ENCODE measurements at regions not wholly inside any gene's neighbourhood (a gene's known extent, or its start where the extent isn't known, plus 50 kb on each side); places are given as distances from the start of the nearest gene placed in this dataset.

- Mint-ChIP-seq H3K36me3 (no peaks in the 10 kb centered on the region), H3K4me1 (no peaks in the 10 kb centered on the region), H3K27me3 (peaks cover 5% of the 10 kb centered on the region), H3K27ac (no peak overlapping the region), H3K4me3 (no peak overlapping the region), H3K9me3 (no peaks in the 10 kb centered on the region)
- DNase-seq (ENCODE audit: low spot score in 2 of 2) (no peak), ATAC-seq (ENCODE audit: low read depth) (no peak)
These were observed 267.4 kb downstream of the GAS1 start for GRCh38 chr9:86679909-86680308.

- Mint-ChIP-seq H3K36me3 (no peaks in the 10 kb centered on the region), H3K27me3 (peaks cover 5% of the 10 kb centered on the region), H3K4me3 (no peak overlapping the region), H3K27ac (no peak overlapping the region), H3K9me3 (no peaks in the 10 kb centered on the region), H3K4me1 (no peaks in the 10 kb centered on the region)
- DNase-seq (ENCODE audit: low spot score in 2 of 2) (no peak), ATAC-seq (ENCODE audit: low read depth) (no peak)
These were observed 270.9 kb downstream of the GAS1 start for GRCh38 chr9:86676396-86676795.

- H3K27ac Mint-ChIP-seq: no peak overlapping the region
These were observed 271.5 kb downstream of the GAS1 start for GRCh38 chr9:86675805-86676204.

GRCh38 chr9:86674487-86674886 lies 272.8 kb downstream of the GAS1 start:
- ATAC-seq (ENCODE audit: low read depth): no peak
- no peaks in the 10 kb centered on the region for H3K9me3 Mint-ChIP-seq
- DNase-seq (ENCODE audit: low spot score in 2 of 2): no peak
- H3K27ac Mint-ChIP-seq: no peak overlapping the region
- no peaks in the 10 kb centered on the region for H3K36me3 Mint-ChIP-seq
- no peak overlapping the region for H3K4me3 Mint-ChIP-seq
- H3K27me3 Mint-ChIP-seq: peaks cover 4% of the 10 kb centered on the region
- H3K4me1 Mint-ChIP-seq: no peaks in the 10 kb centered on the region

More at GRCh38 chr9:86675805-86676204, 271.5 kb downstream of the GAS1 start:
- no peak overlapping the region for H3K4me3 Mint-ChIP-seq
- ATAC-seq (ENCODE audit: low read depth) (no peak), DNase-seq (ENCODE audit: low spot score in 2 of 2) (no peak)
- H3K27me3 Mint-ChIP-seq: peaks cover 5% of the 10 kb centered on the region
- H3K36me3 Mint-ChIP-seq: no peaks in the 10 kb centered on the region
- H3K9me3 Mint-ChIP-seq: no peaks in the 10 kb centered on the region
- H3K4me1 Mint-ChIP-seq: no peaks in the 10 kb centered on the region

GRCh38 chr9:86672966-86673365 lies 274.3 kb downstream of the GAS1 start:
- Mint-ChIP-seq H3K27me3 (peaks cover 1% of the 10 kb centered on the region), H3K36me3 (no peaks in the 10 kb centered on the region)
- ATAC-seq (ENCODE audit: low read depth): no peak

GRCh38 chr9:86672301-86672700 lies 275.0 kb downstream of the GAS1 start:
- Mint-ChIP-seq H3K4me1 (no peaks in the 10 kb centered on the region), H3K27ac (no peak overlapping the region), H3K27me3 (no peaks in the 10 kb centered on the region), H3K4me3 (no peak overlapping the region), H3K36me3 (no peaks in the 10 kb centered on the region), H3K9me3 (no peaks in the 10 kb centered on the region)
- no peak for DNase-seq (ENCODE audit: low spot score in 2 of 2)
- ATAC-seq (ENCODE audit: low read depth): no peak

More at GRCh38 chr9:86672966-86673365, 274.3 kb downstream of the GAS1 start:
- Mint-ChIP-seq H3K9me3 (no peaks in the 10 kb centered on the region), H3K4me1 (no peaks in the 10 kb centered on the region), H3K4me3 (no peak overlapping the region), H3K27ac (no peak overlapping the region)
- no peak for DNase-seq (ENCODE audit: low spot score in 2 of 2)

- Mint-ChIP-seq H3K4me1 (no peaks in the 10 kb centered on the region), H3K27me3 (peaks cover 1% of the 10 kb centered on the region), H3K36me3 (no peaks in the 10 kb centered on the region), H3K4me3 (no peak overlapping the region), H3K9me3 (no peaks in the 10 kb centered on the region), H3K27ac (no peak overlapping the region)
- no peak for DNase-seq (ENCODE audit: low spot score in 2 of 2)
- ATAC-seq (ENCODE audit: low read depth): no peak
These were observed 276.3 kb downstream of the GAS1 start for GRCh38 chr9:86671018-86671417.

- Mint-ChIP-seq H3K36me3 (no peaks in the 10 kb centered on the region), H3K27me3 (peaks cover 1% of the 10 kb centered on the region), H3K27ac (no peak overlapping the region), H3K4me1 (no peaks in the 10 kb centered on the region), H3K9me3 (no peaks in the 10 kb centered on the region), H3K4me3 (no peak overlapping the region)
- DNase-seq (ENCODE audit: low spot score in 2 of 2): no peak
- ATAC-seq (ENCODE audit: low read depth): no peak
These were observed 276.8 kb downstream of the GAS1 start for GRCh38 chr9:86670536-86670935.

- Mint-ChIP-seq H3K27me3 (peaks cover 1% of the 10 kb centered on the region), H3K4me3 (no peak overlapping the region), H3K27ac (no peak overlapping the region), H3K36me3 (no peaks in the 10 kb centered on the region), H3K9me3 (no peaks in the 10 kb centered on the region), H3K4me1 (no peaks in the 10 kb centered on the region)
- DNase-seq (ENCODE audit: low spot score in 2 of 2) (no peak), ATAC-seq (ENCODE audit: low read depth) (no peak)
These were observed 277.2 kb downstream of the GAS1 start for GRCh38 chr9:86670076-86670475.

- Mint-ChIP-seq H3K4me1 (no peaks in the 10 kb centered on the region), H3K4me3 (no peak overlapping the region), H3K9me3 (no peaks in the 10 kb centered on the region), H3K27ac (no peak overlapping the region), H3K27me3 (peaks cover 1% of the 10 kb centered on the region), H3K36me3 (no peaks in the 10 kb centered on the region)
- no peak for ATAC-seq (ENCODE audit: low read depth)
- no peak for DNase-seq (ENCODE audit: low spot score in 2 of 2)
These were observed 277.9 kb downstream of the GAS1 start for GRCh38 chr9:86669422-86669821.

GRCh38 chr9:86668488-86668887 lies 278.8 kb downstream of the GAS1 start:
- DNase-seq (ENCODE audit: low spot score in 2 of 2) (no peak), ATAC-seq (ENCODE audit: low read depth) (no peak)
- Mint-ChIP-seq H3K27me3 (peaks cover 1% of the 10 kb centered on the region), H3K4me1 (no peaks in the 10 kb centered on the region), H3K9me3 (no peaks in the 10 kb centered on the region), H3K4me3 (no peak overlapping the region), H3K36me3 (no peaks in the 10 kb centered on the region), H3K27ac (no peak overlapping the region)

- ATAC-seq (ENCODE audit: low read depth) (no peak), DNase-seq (ENCODE audit: low spot score in 2 of 2) (no peak)
- Mint-ChIP-seq H3K4me3 (no peak overlapping the region), H3K9me3 (no peaks in the 10 kb centered on the region), H3K27ac (no peak overlapping the region), H3K27me3 (peaks cover 1% of the 10 kb centered on the region), H3K36me3 (no peaks in the 10 kb centered on the region), H3K4me1 (no peaks in the 10 kb centered on the region)
These were observed 280.0 kb downstream of the GAS1 start for GRCh38 chr9:86667307-86667706.

GRCh38 chr9:86665416-86665815 lies 281.9 kb downstream of the GAS1 start:
- H3K27ac Mint-ChIP-seq: no peak overlapping the region

GRCh38 chr9:86664603-86665002 lies 282.7 kb downstream of the GAS1 start:
- H3K4me1 Mint-ChIP-seq: no peaks in the 10 kb centered on the region
- DNase-seq (ENCODE audit: low spot score in 2 of 2) (no peak), ATAC-seq (ENCODE audit: low read depth) (no peak)
- no peak overlapping the region for H3K27ac Mint-ChIP-seq
- H3K4me3 Mint-ChIP-seq: no peak overlapping the region
- H3K36me3 Mint-ChIP-seq: no peaks in the 10 kb centered on the region
- no peaks in the 10 kb centered on the region for H3K9me3 Mint-ChIP-seq
- peaks cover 3% of the 10 kb centered on the region for H3K27me3 Mint-ChIP-seq

More at GRCh38 chr9:86665416-86665815, 281.9 kb downstream of the GAS1 start:
- Mint-ChIP-seq H3K4me3 (no peak overlapping the region), H3K9me3 (no peaks in the 10 kb centered on the region), H3K27me3 (peaks cover 1% of the 10 kb centered on the region), H3K4me1 (no peaks in the 10 kb centered on the region), H3K36me3 (no peaks in the 10 kb centered on the region)
- ATAC-seq (ENCODE audit: low read depth) (no peak), DNase-seq (ENCODE audit: low spot score in 2 of 2) (no peak)

GRCh38 chr9:86663905-86664304 lies 283.4 kb downstream of the GAS1 start:
- Mint-ChIP-seq H3K36me3 (no peaks in the 10 kb centered on the region), H3K4me1 (no peaks in the 10 kb centered on the region), H3K27me3 (peaks cover 3% of the 10 kb centered on the region), H3K4me3 (no peak overlapping the region), H3K9me3 (no peaks in the 10 kb centered on the region), H3K27ac (no peak overlapping the region)
- DNase-seq (ENCODE audit: low spot score in 2 of 2): no peak
- ATAC-seq (ENCODE audit: low read depth): no peak

All from memory B cell (primary cell).